Trophoblast cell (in vitro differentiated cells and primary cell): ENCODE measurements at regions not wholly inside any gene's neighbourhood (a gene's known extent, or its start where the extent isn't known, plus 50 kb on each side); places are given as distances from the start of the nearest gene placed in this dataset.

Source experiments
- DNase-seq, 2 donors: peaks; one replicate each; pipeline ENCODE4 v3.0.0-alpha.2; 2016
- H2AFZ ChIP-seq: 2 replicates; pipeline ENCODE4 v1.6.1; 2013; ENCODE audit warnings: low read length, moderate library complexity, mild to moderate bottlenecking; ENCODE audit not compliant: insufficient read depth, poor library complexity
- H2AK5ac ChIP-seq: 2 replicates; pipeline ENCODE4 v1.6.1; 2013; ENCODE audit warnings: mild to moderate bottlenecking, low read length
- H2BK120ac ChIP-seq: 2 replicates; pipeline ENCODE4 v1.6.1; 2013; ENCODE audit warnings: low read length, mild to moderate bottlenecking, moderate library complexity; ENCODE audit not compliant: insufficient read depth, poor library complexity
- H2BK12ac ChIP-seq: 2 replicates; pipeline ENCODE4 v1.6.1; 2013; ENCODE audit warnings: mild to moderate bottlenecking, low read length, moderate library complexity
- H2BK5ac ChIP-seq: 2 replicates; pipeline ENCODE4 v1.6.1; 2013; ENCODE audit warnings: low read length, low read depth, moderate library complexity, mild to moderate bottlenecking; ENCODE audit not compliant: poor library complexity
- H3K14ac ChIP-seq: 2 replicates; pipeline ENCODE4 v1.6.1; 2013; ENCODE audit warnings: mild to moderate bottlenecking, low read length
- H3K18ac ChIP-seq: 2 replicates; pipeline ENCODE4 v1.6.1; 2013; ENCODE audit warnings: mild to moderate bottlenecking, low read length
- H3K23ac ChIP-seq: 2 replicates; pipeline ENCODE4 v1.6.1; 2013; ENCODE audit warnings: low read length
- H3K27ac ChIP-seq: 2 replicates; pipeline ENCODE4 v1.5.1; 2013; ENCODE audit warnings: low read depth, mild to moderate bottlenecking, inconsistent platforms, low read length, moderate library complexity
- H3K27me3 ChIP-seq: 2 replicates; pipeline ENCODE4 v1.6.1; 2013; ENCODE audit warnings: inconsistent platforms, mild to moderate bottlenecking, low read length, moderate library complexity; ENCODE audit not compliant: insufficient read depth
- H3K36me3 ChIP-seq, 2 experiments: 1 replicate in 1 of 2; 2 replicates in 1 of 2; pipeline ENCODE4 v1.6.1; 2013; ENCODE audit warnings: low read length in 2 of 2, mild to moderate bottlenecking in 2 of 2, moderate library complexity in 1 of 2; ENCODE audit not compliant: insufficient read depth in 2 of 2, control insufficient read depth in 1 of 2
- H3K4ac ChIP-seq: 2 replicates; pipeline ENCODE4 v1.6.1; 2013; ENCODE audit warnings: low read depth, mild to moderate bottlenecking, low read length, moderate library complexity
- H3K4me1 ChIP-seq, 2 experiments: 1 replicate in 1 of 2; 2 replicates in 1 of 2; pipeline ENCODE4 v1.6.1; 2013; ENCODE audit warnings: low read length in 2 of 2, mild to moderate bottlenecking in 2 of 2, moderate library complexity in 1 of 2; ENCODE audit not compliant: insufficient read depth in 2 of 2, control insufficient read depth in 1 of 2
- H3K4me2 ChIP-seq: 2 replicates; pipeline ENCODE4 v1.6.1; 2013; ENCODE audit warnings: inconsistent platforms, mild to moderate bottlenecking, low read length, moderate library complexity
- H3K4me3 ChIP-seq: 2 replicates; pipeline ENCODE4 v1.5.1; 2013; ENCODE audit warnings: mild to moderate bottlenecking, low read depth, low read length, inconsistent platforms
- H3K79me1 ChIP-seq: one replicate; pipeline ENCODE4 v1.6.1; 2013; ENCODE audit warnings: low read length
- H3K79me2 ChIP-seq: 2 replicates; pipeline ENCODE4 v1.6.1; 2013; ENCODE audit warnings: low read length, mild to moderate bottlenecking; ENCODE audit not compliant: control insufficient read depth, insufficient read depth, poor library complexity
- H3K9ac ChIP-seq: 2 replicates; pipeline ENCODE4 v1.6.1; 2013; ENCODE audit warnings: mild to moderate bottlenecking, low read length
- H3K9me3 ChIP-seq: 2 replicates; pipeline ENCODE4 v1.6.1; 2013; ENCODE audit warnings: low read depth, mild to moderate bottlenecking, control low read depth, inconsistent platforms, low read length; ENCODE audit not compliant: insufficient read depth
- H4K12ac ChIP-seq: 2 replicates; pipeline ENCODE4 v1.6.1; 2013; ENCODE audit warnings: low read depth, mild to moderate bottlenecking, low read length, moderate library complexity
- H4K8ac ChIP-seq: 2 replicates; pipeline ENCODE4 v1.6.1; 2013; ENCODE audit warnings: low read depth, mild to moderate bottlenecking, low read length, moderate library complexity
- H4K91ac ChIP-seq: one replicate; pipeline ENCODE4 v1.6.1; 2013; ENCODE audit warnings: low read depth, mild to moderate bottlenecking, low read length, moderate library complexity
- WGBS: extraction: QIAGEN DNeasy Blood & Tissue Kit; methylation state at CpG from one replicate; pipeline ENCODE4 v1.1.7; 2013; ENCODE audit warnings: missing lambda C conversion rate; ENCODE audit not compliant: insufficient read length, insufficient coverage; ENCODE audit errors: extremely low coverage; 5-methylcytosine and 5-hydroxymethylcytosine counted together

DNA sequence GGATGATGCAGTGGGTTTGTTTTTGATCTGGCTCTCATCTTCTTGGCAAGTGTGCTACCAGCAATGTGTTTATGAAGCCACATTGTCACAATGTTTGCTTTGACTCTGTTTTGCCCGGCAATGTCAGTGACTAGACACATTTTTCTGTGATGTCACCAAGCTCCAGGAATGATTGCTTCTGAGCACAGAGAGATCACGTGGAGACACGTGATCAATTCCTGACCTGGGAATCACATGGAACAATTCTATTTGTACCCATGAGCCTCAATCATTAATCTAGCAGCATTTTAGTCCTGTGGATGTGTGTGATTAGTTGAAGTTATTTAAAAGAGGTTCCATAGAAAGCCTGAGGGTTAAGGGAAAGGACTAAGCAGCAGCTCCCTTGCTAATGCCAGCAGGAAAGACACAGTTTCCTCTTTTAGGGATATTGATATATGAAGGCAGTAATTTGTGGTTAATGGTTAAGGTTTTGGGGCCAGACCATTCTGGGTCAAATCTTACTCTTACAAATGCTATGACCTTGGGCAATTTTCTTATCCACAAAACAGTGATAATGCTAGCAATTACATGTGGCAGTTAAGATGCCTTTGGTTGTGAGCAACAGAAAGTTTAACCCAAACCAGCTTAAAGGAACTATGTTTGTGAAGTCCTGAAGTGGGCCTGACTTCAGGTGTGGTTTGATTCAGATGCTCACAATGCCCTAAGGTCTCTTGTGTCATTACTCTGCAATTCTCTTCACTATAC lies 59.0 kb downstream of the FASLG start:
- no CpG with 5 or more reads among the region's 3 CpGs for WGBS
- peak overlapping the region; percentile 88 for H4K91ac ChIP-seq

DNA sequence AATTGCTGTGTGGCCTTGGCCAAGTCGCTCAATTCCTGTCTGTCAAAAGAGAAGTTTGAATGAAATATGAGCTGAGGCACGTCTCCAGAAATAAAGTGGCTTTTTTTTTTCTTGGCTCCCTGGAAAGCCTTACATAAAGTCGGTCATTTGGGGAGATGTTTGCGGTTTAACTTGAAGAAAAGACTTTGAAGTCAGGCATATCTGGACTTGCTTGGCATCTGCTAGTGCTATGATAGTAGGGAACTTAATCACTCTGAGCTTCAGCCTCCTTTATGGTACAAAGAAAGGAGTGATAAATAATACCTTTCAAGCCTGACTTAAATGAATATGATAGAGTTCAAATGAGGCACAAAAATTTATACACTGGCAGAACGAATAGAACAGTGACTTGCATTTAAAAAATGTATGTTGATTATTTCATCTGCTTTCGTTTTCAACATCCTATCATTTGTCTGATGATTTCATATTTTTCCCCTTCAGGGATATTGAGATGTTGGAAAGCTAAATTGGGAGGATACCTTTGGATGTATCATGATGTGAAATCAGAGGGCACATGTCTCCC lies 60.2 kb downstream of the FASLG start:
- Histone ChIP-seq H2BK120ac (peak overlapping the region; percentile 68), H3K4me2 (no peak overlapping the region), H4K8ac (no peak overlapping the region), H4K12ac (no peak overlapping the region), H3K23ac (no peak overlapping the region), H3K9me3 (no peaks in the 10 kb centered on the region), H3K79me1 (peaks cover 44% of the 10 kb centered on the region), H2AK5ac (no peak overlapping the region), H2AFZ (no peak overlapping the region), H2BK12ac (peak overlapping the region; percentile 76), H3K27ac (peak overlapping the region; percentile 39), H3K27me3 (no peaks in the 10 kb centered on the region), H3K36me3 (no peaks in the 10 kb centered on the region), H3K4ac (peak overlapping the region; percentile 64), H3K79me2 (peaks cover 1% of the 10 kb centered on the region), H4K91ac (peak overlapping the region; percentile 89), H3K14ac (peak overlapping the region; percentile 70), H3K9ac (no peak overlapping the region), H3K4me3 (no peak overlapping the region), H2BK5ac (peak overlapping the region; percentile 22), H3K4me1 (peaks cover 20 to 29% of the 10 kb centered on the region in 2 experiments), H3K18ac (peak overlapping the region; percentile 37)
- no CpG with 5 or more reads among the region's 6 CpGs for WGBS
- no peak for DNase-seq

More for the DNA sequence above, 59.0 kb downstream of the FASLG start:
- Histone ChIP-seq H4K12ac (peak overlapping the region; percentile 35), H3K36me3 (no peaks in the 10 kb centered on the region), H3K4me3 (no peak overlapping the region), H3K27me3 (no peaks in the 10 kb centered on the region), H2BK5ac (peak overlapping the region; percentile 64), H3K4me1 (peaks cover 20 to 29% of the 10 kb centered on the region in 2 experiments), H2AK5ac (peak overlapping the region; percentile 3), H2BK120ac (peak overlapping the region; percentile 81), H3K14ac (peak overlapping the region; percentile 1), H3K9ac (no peak overlapping the region), H2AFZ (no peak overlapping the region), H4K8ac (no peak overlapping the region), H3K4me2 (no peak overlapping the region), H3K23ac (no peak overlapping the region), H3K79me1 (peaks cover 40% of the 10 kb centered on the region), H3K27ac (peak overlapping the region; percentile 62), H3K9me3 (no peaks in the 10 kb centered on the region), H3K4ac (peak overlapping the region; percentile 1), H2BK12ac (peak overlapping the region; percentile 95), H3K79me2 (peaks cover 1% of the 10 kb centered on the region), H3K18ac (peak overlapping the region; percentile 1)
- peak; percentile 40 to 65 for DNase-seq

DNA sequence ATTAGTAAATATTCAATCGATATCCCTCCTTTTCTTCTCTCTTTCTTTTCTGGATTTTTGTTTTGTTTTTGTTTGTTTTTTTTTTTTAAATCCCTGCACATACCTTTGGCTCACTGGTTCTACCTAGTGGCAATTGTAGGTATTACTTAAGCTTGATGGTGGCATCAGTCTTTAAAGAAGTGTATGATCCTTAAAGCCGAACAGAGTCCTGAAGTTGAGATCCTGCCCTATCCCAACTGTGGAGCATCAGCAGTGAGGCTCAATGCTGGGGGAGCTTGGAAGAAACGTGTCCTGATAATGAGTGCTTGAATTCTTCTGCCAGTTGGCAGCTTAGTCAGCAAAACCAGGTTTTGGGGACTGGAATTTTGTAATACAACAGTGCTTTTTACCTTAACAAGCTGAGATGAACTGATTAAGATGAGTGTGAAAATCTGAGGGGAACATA lies 60.8 kb downstream of the FASLG start:
- Histone ChIP-seq H3K18ac (peak overlapping the region; percentile 63), H3K79me2 (peaks cover 1% of the 10 kb centered on the region), H3K27me3 (no peaks in the 10 kb centered on the region), H3K27ac (peak overlapping the region; percentile 29), H2AFZ (peak overlapping the region; percentile 75), H2AK5ac (peak overlapping the region; percentile 89), H3K4ac (peak overlapping the region; percentile 77), H3K14ac (peak overlapping the region; percentile 66), H4K91ac (peak overlapping the region; percentile 72), H4K12ac (no peak overlapping the region), H3K4me3 (no peak overlapping the region), H3K4me2 (no peak overlapping the region), H3K9me3 (no peaks in the 10 kb centered on the region), H2BK5ac (peak overlapping the region; percentile 74), H4K8ac (peak overlapping the region; percentile 36), H3K4me1 (peaks cover 20 to 29% of the 10 kb centered on the region in 2 experiments), H2BK12ac (peak overlapping the region; percentile 91), H3K36me3 (no peaks in the 10 kb centered on the region), H3K79me1 (peaks cover 44% of the 10 kb centered on the region), H3K9ac (no peak overlapping the region), H3K23ac (no peak overlapping the region), H2BK120ac (peak overlapping the region; percentile 67)
- no CpG with 5 or more reads among the region's 3 CpGs for WGBS
- peak in 1 of 2 donors; percentile 73 for DNase-seq

DNA sequence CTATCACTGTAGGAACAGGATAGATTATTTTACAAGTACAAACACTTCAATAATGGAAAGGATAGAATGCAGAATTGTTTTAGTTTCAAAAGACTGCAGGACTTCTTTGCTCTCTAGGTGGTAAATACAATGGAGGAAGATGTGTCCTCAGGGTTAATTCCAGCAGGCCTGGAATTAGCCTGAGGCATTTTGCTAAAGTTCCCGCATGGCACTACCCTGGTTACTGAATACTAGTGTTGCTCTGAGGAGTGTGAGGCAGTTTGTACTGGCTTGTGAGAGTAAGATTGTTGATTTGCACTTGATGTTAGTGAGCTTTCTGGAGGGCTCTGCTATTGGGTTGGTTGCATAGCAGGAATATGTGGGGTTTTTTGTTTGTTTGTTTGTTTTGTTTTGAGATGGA lies 61.4 kb downstream of the FASLG start:
- H4K12ac ChIP-seq, result no peak overlapping the region
- peaks cover 46% of the 10 kb centered on the region for H3K79me1 ChIP-seq
- H4K91ac ChIP-seq, result peak overlapping the region; percentile 55
- H3K27ac ChIP-seq, result peak overlapping the region; percentile 29
- no peaks in the 10 kb centered on the region for H3K27me3 ChIP-seq
- whole genome bisulfite sequencing, result no CpG with 5 or more reads among the region's 1 CpG
- peaks cover 1% of the 10 kb centered on the region for H3K79me2 ChIP-seq
- H3K4ac ChIP-seq, result no peak overlapping the region
- no peak overlapping the region for H3K9ac ChIP-seq
- H4K8ac ChIP-seq, result no peak overlapping the region
- peak overlapping the region; percentile 76 for H2BK5ac ChIP-seq
- H2BK12ac ChIP-seq, result peak overlapping the region; percentile 75
- peaks cover 20 to 35% of the 10 kb centered on the region in 2 experiments for H3K4me1 ChIP-seq
- H3K4me3 ChIP-seq, result no peak overlapping the region
- H3K14ac ChIP-seq, result peak overlapping the region; percentile 80
- no peak overlapping the region for H3K18ac ChIP-seq
- H2AFZ ChIP-seq, result no peak overlapping the region
- peak overlapping the region; percentile 76 for H2AK5ac ChIP-seq
- peak overlapping the region; percentile 86 for H2BK120ac ChIP-seq
- H3K4me2 ChIP-seq, result no peak overlapping the region
- H3K9me3 ChIP-seq, result peaks cover 3% of the 10 kb centered on the region
- H3K36me3 ChIP-seq, result no peaks in the 10 kb centered on the region
- DNase-seq, result peak; percentile 88 to 98
- H3K23ac ChIP-seq, result no peak overlapping the region
